Choroid plexus epithelial cell (primary cell): ENCODE measurements at regions not wholly inside any gene's neighbourhood (a gene's known extent, or its start where the extent isn't known, plus 50 kb on each side); places are given as distances from the start of the nearest gene placed in this dataset.
A peak's percentile ranks its signal among the peaks of the same experiment; 100 is the strongest.
"Not testable (repeated sequence)": the region's sequence is repeated elsewhere in the genome, so short reads cannot be mapped to it uniquely, and the experiment has no call there.

ENCODE experiments used
- DNase-seq: peaks from one replicate; pipeline ENCODE4 v3.0.0-alpha.2; 2010; ENCODE audit warnings: low read depth
- H3K4me3 ChIP-seq: 2 replicates; pipeline ENCODE4 v1.5.1; 2011; ENCODE audit warnings: low read depth, mild to moderate bottlenecking, control low read depth, low read length, moderate library complexity
- TF ChIP-seq, protein P1 (sequence below): conservative IDR thresholded peaks from 2 replicates; pipeline ENCODE4 v1.5.1; 2011; ENCODE audit warnings: low read depth, mild to moderate bottlenecking, control low read depth, inconsistent platforms, low read length, moderate library complexity

DNA sequence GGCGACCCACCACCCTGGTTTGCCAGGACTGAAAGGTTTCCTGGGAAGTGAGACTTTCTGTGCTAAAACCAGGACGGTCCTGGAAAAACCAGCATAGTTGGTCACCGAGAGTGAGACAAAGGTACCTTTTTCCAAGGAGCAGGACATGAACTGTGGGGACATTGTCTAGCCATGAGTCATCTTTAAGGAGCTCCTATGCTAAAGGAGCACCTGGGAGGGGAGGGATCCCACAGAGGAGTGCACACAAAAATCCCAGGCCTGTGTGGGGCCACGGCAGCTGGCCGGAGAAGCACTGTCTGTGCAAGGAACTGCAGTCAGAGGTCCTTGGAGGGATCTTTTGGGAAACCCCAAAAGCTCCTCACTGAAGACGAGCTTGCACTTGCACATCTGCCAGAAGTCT, 109.1 kb upstream of the PLEKHG1 start:
- no peak overlapping the region for H3K4me3 ChIP-seq
- DNase-seq: no peak
- TF ChIP-seq, protein P1, sequence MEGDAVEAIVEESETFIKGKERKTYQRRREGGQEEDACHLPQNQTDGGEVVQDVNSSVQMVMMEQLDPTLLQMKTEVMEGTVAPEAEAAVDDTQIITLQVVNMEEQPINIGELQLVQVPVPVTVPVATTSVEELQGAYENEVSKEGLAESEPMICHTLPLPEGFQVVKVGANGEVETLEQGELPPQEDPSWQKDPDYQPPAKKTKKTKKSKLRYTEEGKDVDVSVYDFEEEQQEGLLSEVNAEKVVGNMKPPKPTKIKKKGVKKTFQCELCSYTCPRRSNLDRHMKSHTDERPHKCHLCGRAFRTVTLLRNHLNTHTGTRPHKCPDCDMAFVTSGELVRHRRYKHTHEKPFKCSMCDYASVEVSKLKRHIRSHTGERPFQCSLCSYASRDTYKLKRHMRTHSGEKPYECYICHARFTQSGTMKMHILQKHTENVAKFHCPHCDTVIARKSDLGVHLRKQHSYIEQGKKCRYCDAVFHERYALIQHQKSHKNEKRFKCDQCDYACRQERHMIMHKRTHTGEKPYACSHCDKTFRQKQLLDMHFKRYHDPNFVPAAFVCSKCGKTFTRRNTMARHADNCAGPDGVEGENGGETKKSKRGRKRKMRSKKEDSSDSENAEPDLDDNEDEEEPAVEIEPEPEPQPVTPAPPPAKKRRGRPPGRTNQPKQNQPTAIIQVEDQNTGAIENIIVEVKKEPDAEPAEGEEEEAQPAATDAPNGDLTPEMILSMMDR: no peak

DNA sequence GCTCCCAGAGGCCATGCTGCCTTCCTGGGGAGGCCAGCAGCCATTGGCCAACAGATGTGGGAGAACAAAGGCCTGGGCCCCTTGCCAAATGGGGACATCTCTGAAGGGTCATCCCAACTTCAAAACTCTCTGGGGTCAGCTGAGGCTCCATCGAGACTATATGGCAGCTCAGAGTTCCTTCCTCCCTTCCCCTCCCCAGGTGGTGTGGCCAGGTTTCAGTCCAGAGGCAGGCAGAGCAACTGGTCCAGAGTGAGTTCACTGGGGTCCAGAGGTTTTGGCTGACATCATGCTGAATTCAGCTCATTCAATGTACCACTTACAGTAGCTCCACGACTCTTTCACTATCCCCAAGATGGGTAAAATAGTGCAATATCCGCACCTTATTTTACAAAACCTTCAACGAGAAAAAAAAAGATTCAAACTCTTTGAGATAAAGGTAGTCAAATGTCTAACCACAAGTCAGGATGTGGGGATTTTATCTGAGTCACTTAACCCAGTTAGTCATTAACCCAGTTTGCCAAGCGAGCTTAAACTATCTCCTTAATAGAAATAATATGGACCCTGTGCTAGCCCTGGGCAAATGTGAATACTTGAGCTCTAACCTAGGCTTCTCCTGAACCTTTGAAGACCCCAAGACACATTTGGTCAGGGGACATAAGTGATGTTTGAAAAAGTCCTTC, 108.4 kb upstream of the PLEKHG1 start:
- H3K4me3 ChIP-seq: no peak overlapping the region
- DNase-seq: peak; percentile 38
- TF ChIP-seq, protein P1: no peak

DNA sequence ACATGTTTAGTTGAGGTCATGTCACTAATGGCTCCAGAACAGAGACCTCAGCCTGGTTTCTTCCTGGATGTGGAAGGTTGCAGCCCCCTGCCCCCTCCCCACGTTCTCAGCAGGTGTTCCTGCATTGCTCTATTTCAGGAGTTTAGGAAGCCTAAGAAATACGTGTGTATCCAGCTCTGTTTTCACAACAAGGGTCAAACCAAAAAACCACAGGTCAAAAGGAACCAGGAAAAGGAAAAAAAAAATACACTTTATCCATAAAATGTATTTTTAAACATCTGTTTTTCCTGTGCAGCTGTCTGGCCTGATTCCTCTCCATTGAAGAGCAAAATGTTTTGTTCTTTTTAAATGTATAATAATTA, 107.9 kb upstream of the PLEKHG1 start:
- no peak overlapping the region for H3K4me3 ChIP-seq
- no peak for DNase-seq
- TF ChIP-seq, protein P1: no peak

DNA sequence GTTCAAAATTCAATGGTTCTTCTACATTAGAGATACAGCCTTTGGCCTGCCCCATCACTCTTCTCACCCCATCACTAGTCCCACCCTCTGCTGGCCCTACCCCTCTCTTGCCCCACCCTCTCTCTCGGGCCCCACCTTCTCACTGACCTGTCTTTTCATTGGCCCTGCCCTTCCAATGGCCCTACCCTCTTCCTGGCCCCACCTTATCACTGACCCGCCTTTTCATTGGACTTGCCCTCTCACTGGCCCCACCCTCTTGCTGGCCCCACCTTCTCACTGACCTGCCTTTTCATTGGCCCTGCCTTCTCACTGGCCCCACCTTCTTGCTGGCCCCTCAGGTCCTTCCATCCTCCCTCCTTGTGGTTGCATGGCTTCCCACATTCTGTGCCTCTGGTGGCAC, 107.2 kb upstream of the PLEKHG1 start:
- no peak for DNase-seq
- TF ChIP-seq, protein P1: no peak
- H3K4me3 ChIP-seq: no peak overlapping the region

DNA sequence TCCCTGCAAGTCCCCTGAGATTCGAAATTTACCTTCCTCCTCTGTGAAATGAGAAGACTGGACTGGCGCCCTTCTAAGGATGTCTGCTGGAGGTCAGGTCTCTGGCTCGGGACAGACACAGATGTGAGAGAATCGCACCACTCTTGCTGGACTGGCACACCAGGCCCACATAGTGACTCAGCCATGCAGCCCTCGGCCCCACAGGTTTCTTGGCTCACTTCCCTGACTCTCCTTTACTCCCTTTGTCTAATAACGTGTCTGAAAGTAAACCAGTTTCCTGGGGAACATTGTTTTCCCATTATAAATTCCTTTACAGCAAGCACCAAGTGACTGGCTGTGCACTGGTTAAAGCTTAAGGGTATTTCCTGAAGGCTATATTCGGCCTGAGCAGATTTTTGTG, 106.7 kb upstream of the PLEKHG1 start:
- peak; percentile 21 for DNase-seq

DNA sequence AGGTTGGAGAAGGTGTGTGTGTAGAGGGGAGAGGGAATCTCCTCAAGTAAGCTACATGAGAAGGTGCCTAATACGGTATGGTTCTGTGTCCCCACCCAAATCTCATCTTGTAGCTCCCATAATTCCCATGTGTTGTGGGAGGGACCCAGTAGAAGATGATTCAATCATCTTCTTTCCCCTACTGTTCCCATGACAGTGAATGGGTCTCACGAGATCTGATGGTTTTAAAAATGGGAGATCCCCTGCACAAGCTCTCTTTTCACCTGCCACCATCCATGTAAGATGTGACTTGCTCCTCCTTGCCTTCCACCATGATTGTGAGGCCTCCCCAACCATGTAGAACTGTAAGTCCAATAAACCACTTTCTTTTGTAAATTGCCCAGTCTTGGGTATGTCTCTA, 106.1 kb upstream of the PLEKHG1 start:
- not testable (repeated sequence) for DNase-seq, H3K4me3 ChIP-seq

More for the DNA sequence above, 106.7 kb upstream of the PLEKHG1 start:
- TF ChIP-seq, protein P1: no peak
- H3K4me3 ChIP-seq: no peak overlapping the region

DNA sequence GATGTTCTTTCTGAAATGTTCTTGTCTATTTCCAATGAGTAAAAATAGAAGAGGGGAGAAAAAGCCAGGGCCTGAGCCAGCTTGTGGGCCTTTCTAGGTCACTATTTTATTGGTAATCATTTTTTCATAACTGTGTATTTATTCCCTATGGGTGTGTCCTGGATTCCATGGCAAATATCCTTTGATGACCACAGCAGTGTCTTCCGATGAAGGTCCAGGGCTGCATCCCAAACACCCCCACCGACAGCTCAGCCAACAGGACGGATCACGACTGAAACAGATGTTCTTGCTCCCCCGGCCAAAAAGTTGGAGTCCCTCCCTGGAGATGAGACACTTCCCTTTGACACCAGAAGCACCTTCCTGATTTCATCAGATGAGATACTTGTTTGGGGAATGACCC, 105.4 kb upstream of the PLEKHG1 start:
- no peak overlapping the region for H3K4me3 ChIP-seq
- no peak for DNase-seq
- TF ChIP-seq, protein P1: no peak
